HG03175 (cell line): ENCODE measurements at regions not wholly inside any gene's neighbourhood (a gene's known extent, or its start where the extent isn't known, plus 50 kb on each side); places are given as distances from the start of the nearest gene placed in this dataset.

Experiments used
- ATAC-seq: cut with Tn5 transposase; IDR thresholded peaks from one replicate; pipeline ENCODE4 v1.9.1; 2021; ENCODE audit warnings: mild to moderate bottlenecking, moderate library complexity; ENCODE audit not compliant: unreplicated experiment

DNA sequence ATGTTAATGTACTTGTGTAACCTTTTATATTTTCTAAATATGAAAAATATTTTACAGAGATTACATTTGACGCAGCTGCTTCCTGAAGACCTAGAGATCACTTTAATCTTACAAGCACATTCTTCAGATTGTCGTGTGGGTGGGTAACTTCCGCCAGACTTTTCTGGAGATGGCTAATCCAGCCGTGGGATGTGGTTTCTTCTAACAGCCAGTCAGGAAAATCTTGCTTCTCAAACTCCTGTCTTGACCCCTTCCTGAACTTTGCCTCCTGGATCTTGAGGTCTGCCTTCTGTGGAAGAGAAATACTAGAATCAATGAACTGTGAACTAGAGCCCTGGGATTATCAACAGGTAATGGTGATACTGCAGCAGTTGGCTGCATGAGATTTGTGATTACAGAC is 401.6 kb upstream of the TNP1 start:
- no peak for ATAC-seq

DNA sequence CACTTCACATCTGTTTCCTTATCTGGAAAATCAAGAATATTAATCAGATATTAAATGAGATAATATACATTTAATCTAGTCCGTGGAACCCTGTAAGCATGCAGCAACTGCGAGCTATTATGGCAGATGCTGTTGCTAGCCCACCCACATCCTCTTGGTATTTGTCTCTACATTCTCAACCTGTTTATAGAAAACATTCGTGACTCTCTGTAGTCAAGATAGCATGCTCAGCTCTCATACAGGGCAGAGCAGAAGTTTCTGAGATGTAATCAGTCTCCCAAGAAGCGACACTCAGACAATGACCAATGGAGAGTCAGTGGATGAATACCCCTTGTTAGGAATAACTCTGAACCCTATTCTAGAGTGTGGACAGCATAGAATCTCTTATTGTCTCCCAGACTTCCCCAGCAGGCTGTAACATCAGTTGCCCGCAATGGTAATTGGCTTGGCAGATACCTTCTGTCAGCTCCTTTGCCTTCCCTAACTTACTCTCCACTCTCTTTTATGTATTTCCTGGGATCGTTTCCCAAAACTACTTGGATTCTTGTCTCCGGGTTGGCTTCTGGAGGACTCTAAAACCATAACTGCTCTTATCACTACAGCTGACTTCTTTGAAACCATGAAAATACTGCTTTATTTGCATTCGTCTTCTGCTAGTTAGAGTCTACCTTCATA is 400.7 kb upstream of the TNP1 start:
- no peak for ATAC-seq

DNA sequence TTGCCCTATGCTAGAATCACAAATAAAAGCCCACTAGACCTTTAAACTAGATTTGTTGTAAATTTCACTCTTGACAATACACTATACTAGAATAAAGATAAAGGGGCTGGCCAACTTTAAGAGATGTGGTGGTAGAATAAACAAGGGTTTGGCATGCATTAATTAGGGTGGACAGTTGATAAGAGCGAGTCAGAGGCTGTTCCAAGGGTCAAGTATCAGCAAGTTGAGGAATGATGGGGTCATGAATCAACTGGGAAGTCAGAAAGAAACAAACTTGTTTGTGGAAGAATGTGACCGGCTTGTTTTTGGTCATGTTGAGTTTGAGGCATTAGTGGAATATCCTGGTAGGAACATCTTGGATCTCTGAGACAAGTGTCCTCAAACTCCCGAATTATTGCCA is 398.3 kb upstream of the TNP1 start:
- no peak for ATAC-seq

DNA sequence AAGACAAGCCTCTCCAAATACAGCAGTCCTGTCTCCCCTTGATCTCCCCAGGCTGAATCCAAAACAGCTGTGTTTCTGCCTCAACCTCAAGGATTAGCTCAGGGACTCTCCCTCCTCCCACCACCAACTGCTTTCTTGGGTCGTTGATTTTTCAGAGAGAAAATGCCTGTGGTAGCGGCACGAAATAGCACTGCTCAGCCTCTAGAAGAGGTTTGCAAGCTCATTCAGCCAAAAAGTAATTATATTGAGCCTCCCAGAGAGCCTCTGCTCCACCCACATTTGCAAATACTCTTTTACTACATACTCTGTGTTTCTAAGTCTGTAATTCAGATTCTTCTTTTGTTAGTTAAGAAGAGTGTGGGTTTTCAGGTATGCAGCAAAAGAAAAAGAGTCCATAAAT is 396.4 kb upstream of the TNP1 start:
- ATAC-seq, result no peak

DNA sequence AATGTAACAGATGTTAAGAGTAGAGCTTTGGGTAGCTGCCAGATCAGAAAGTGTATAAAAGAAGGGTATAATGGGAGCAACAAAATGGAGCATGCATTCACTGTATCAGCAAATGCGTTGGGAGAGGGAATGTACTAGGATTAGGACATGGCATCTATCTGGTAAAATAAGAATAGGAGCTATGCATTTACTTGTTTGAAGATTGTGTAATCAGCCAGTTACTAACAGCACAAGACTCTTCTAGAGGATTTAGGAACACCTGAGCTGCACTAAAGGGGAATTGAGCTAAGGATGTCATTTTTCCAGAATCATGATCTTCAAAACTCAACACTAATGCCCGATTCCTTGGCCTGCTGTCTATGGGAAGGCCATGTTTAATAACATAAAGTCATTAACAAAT is 394.2 kb upstream of the TNP1 start:
- ATAC-seq, result no peak

DNA sequence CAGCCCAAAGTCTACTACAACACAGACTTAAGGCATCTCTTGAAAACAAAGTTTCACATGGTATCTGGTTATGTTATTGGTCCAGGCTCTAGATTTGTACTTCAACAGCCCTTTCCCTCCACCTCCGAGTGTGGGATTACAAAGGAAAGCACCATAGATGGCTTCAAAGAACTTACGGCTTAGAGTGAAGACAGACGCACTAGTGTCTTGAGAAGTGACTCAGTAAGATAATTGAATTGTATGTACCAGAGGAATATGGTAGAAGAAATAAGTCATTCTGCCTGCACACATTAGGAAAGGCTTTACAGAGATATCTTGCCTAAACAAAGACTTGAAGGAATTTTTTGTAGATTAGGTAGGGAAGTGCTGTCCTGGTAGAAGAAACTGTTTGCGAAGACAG is 392.3 kb upstream of the TNP1 start:
- ATAC-seq, result no peak

DNA sequence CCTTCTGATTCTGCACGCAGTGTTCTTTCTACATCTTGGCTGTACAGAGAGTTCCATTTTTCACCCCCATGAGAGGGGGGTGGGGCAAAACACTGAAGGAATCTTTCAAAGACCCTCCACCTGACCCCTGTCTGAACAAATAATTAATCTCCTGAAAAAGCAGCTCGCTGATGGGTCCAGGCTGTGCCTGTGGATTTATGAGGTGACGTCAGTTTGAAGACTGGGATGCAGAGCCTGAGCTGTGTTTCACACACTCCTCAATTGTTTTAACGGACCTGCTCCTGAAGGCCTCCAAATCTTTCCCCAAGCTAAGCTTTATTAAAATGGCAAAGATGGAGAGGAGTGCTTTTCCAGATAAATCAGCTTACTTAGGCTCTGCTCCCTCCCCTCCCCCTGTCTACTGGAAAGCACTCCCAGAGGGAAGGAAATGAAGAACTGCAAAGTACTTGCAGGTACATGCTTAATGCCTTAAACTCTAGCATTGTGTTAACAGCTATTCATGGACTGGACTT is 390.2 kb upstream of the TNP1 start:
- no peak for ATAC-seq

DNA sequence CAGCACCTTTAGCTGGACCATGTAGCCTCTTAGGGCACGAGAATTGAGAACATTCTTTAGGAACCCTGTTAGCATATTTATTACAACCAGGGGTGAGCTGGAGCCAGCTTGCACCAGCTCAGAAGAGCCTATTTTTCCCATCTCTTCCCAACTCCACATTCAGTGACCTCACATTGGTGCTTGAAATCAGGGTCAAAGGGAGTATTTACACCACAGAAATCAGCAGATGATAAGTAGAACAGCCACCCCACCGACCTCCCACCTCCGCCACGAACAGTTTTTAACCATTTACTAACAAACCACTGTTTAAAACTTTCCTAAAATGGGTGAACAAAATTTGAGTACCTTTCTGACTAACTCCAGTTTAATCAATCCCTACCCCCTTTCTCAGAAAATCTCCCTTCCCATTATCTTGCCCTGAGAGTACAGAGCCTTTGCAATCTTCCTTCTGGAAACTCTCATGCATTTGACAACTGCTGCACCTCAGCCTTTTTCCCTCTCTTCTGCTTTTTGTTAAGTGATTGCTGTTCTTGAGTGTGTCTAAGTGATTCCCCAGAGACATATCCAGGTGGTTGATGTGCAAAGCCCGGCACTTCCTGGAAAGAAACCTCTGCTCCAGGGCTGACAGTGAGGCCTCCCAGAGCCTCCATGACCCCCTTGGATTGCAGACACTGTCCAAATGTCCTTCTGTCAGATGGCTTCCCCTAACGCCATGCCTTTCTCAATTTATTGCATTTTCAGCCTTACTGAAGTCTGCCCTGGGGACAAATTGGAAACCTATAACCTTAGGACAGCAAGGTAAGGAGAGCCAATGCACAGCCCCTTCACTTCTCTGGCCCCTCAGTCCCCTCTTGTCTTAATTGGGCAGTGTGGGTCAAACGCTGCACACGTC is 389.5 kb upstream of the TNP1 start:
- ATAC-seq, result no peak

DNA sequence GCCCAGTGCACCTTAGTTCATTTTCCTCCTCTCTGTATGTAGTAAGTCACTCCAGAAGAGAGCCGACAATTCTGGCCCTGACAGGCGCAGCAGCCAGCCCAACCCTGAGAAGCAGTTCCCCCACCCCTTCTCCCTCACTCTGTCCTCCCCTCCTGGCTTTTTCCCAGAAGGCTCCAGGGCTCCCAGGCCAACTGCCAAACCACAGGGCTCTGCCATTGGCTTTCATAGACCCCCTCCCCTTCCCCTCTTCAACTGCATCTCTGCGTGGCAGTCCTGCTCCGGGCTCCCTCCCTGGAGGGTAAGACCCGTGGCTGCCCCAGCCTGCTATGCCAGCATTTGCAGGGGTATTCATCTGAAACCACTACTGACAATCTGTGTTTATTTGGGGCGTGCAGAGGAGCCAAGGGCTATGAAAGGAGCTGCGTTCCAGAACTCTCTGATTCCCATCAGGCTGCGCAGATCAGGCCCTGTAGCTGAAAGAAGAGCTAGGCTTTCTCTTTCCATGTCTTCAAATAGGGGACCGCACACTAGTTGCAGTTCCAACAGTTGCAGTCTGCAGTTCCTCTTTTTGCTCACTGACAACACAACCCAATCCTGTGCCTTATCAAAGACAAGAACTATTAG is 388.6 kb upstream of the TNP1 start:
- peak; percentile 93 for ATAC-seq

DNA sequence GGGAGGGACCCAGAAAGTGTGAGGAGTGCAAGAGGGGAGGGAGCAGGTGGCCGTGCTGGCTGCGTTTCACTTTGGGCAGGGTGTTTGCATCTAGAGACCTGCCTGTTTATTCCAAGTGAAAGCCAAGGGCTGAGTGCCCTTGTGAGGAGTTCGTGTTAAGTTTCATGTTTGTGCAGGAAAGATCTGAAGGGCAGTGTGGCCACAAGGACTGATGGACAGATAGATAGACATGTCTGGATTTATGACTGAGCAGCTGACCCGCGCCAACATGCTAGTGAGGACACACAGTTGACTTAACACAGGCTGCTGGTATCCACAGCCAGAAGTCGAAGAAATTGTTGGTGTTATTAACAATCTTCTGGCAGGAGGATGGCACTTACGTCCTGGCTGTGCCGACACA is 387.6 kb upstream of the TNP1 start:
- no peak for ATAC-seq

DNA sequence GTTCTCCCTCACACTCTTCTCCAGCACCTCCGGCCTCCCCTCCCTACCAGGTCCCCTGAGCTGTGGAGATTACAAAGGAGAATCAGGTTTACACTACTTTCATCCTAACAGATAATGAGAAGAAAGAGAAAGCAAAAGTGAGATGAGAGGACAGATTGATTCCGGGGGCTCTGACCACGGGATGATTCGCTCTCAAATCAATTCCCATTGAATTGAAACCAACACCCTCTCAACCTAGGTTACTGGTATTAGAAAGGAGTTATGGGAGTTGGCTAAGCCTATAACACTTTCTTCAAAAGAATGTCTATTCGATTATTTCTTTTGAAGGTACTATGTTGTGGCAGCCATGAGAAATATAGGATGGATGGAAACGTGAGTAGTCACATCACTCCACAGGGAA is 386.2 kb upstream of the TNP1 start:
- no peak for ATAC-seq

DNA sequence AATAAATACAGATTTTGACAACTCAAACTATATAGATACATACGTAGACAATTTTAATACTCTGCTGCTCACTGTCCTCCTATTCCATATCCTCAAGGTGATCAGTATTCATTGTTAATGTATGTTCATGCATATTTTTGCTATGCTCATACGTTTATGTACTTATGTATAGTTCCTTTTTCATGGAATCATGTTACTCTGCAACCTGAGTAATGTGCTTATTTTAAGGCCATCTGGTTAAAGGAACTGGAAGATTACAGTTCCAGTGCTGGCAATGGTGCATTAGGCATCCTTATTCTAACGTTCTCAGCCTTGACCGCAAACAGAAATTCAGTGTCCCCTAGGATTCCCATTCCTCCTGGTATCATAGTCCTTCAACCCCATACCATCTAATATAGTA is 385.0 kb upstream of the TNP1 start:
- ATAC-seq, result no peak

DNA sequence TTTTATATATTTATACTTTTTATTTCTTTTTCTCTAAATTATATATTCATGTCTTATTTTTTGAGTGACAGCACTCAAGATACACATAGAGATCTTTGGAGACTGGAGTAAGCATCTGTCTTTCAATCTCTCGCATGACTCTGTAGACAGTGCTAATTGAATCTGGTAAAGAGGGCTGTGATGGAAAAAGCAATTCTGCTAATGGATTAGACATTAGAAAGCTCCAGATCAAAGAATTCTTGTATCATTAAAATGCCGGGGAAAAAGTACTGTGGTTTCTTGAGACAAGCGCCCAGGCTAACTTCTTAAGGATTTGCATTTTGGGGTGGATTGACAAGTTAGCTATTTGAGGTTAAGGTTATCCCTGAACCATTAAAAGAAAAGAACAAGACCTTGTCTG is 383.1 kb upstream of the TNP1 start:
- ATAC-seq, result no peak

DNA sequence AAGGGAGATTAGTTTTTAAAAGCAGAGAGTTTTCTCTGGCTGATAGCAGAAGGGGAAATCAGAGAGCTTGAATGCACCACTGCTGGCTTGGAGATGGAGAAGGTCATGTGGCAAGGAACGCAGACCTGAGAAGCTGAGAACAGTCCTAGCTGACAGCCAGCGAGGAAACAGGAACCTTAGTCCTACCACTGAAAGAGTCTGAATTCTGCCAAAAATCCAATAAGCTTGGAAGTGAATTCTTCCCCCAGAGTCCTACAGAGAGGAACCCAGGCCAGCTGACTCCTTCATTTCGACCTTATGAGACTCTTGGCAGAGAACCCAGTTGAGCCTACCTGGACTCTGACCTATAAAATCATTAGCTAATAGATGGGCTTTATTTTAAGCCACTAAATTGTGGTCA is 371.9 kb upstream of the TNP1 start:
- no peak for ATAC-seq

DNA sequence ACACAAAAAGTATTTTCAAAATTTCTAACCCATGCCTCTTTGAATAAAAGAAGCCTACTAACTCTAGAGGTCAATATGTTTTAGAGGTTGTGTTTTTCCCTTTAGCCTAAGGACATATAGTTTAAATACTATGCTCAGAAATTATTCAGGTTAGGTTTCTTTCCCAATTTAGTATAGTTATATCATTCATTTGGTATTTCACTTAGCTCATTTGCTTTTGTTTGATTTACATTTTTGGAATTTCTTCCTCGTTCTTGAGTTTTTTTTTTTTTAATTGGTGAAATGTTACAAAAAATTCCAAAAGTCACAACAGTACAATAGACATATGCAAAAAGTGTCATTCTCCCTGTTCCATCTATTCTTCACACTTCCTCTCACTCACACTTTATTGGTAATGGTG is 371.3 kb upstream of the TNP1 start:
- no peak for ATAC-seq

DNA sequence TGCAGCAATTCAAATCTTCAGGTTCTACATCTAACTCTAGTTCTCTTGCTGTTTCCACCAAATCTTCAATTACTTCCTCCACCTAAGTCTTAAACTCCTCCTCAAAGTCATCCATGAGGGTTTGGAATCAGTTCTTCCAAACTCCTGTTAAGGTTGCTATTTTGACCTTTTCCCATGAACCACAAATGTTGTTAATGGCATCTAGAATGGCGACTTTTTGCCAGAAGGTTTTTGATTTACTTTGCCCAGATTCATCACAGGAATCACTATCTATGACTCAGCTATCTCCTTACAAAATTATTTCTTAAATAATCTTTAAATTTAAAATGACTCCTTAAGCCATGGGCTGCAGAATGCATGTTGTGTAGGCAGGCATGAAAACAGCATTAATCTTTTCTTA is 368.9 kb upstream of the TNP1 start:
- no peak for ATAC-seq

DNA sequence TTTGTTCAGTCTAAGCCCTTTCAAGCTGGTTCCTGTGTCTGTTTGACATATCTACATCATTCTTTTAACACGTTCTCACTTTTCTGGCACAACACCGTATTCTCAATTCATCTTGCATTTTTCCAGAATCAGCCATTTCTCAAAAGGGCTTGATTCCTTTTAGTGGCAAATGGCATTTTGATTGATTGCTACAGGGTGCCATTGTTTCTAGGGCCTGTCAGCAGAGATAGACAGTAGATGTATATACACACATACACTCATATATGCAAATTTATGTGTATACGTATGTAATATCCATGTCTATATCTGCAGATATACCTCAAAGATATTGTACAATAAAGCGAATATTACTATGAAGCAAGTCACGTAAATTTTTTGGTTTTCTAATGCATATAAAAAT is 367.9 kb upstream of the TNP1 start:
- ATAC-seq, result no peak

DNA sequence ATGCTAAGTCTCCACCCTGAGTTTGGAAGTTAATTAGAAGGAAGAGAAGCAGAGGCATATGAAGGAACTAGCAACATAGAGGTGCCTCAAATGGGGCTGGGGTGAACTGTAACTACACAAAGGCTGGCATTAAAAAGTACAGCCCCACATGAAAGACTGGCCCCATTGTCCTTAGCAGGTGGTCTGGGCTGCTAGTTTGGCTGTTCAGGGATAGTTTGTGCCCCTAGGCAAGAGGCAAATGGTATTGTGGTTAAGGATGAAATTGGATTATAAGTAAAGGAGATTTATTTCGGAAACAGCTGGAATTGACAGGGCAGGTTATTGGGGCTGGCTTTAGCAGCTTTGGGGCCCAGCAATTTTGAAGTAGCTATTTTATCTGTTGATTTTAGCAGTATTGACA is 365.7 kb upstream of the TNP1 start:
- ATAC-seq, result no peak

DNA sequence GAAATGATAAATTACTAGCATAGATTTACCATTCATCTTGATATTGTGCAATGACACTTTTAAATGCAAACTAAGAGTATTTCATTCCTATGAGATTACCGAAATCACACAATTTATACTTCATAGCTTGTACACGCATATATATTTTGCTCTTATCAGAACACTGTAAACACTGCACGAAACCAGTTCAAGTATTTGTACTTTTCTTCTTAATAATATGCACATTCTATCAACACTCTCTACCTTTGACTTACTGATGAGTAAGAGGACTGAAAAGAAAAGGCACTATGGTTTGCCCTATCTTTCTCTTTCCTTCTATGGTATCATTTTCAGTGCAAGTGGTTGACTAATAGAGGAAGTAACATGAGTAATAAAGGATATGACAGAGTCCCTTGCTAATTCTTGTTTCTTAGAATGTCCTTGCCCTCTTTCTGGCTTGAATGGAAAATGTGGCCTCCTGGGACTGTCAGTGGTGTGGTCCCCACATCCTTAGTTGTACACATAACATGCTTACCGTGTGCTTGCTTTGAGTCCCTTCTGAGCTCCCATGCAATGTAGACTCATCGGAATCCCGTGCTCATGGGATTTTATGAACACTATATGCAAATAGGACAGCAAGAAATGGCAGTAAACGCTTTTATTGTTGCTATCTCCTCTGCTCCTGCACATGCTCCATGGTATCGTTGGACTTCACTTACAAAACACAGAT is 363.5 kb upstream of the TNP1 start:
- ATAC-seq, result peak; percentile 80

DNA sequence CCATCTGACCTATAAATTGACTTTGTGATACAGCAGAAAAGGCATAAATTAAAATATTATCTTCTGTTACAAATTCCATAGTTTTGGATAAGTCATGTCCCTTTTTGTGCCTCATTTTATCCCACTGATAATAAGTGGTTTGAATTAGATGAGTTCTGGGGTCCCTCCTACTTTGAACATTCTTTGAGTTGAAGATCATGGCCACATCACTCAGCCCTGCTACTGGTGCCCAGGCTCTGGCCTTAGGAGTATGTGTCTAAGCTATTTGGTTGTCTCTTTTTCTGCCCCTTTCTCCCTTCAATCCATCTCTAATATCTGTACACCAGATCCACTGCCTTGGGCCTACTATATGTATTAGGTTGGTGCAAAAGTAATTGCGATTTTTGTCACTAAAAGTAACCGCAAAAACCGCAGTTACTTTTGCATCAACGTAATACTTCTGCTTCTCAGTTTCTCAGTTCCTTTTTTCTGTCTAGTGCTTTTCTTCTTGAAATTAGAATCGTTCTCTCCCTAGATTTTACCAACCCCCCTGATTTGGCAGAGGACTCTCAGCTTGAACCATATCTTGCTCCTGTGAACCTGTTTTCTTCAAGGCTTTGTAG is 362.5 kb upstream of the TNP1 start:
- ATAC-seq, result peak; percentile 36
